Endothelial cell of umbilical vein (primary cell): ENCODE measurements at regions not wholly inside any gene's neighbourhood (a gene's known extent, or its start where the extent isn't known, plus 50 kb on each side); places are given as distances from the start of the nearest gene placed in this dataset.

ENCODE experiments used
- BruUV-seq: library from RNA; stranded (reverse); fragments of 400-500 nt; replicated peaks from 2 replicates; lab custom pipeline; 2021; lab: Mats Ljungman, UMichigan
- CTCF ChIA-PET: fragments of 300-600, 350-600 bp; sonication (Branson Sonifier 250); formaldehyde crosslinking; loops from one replicate; lab custom pipeline; 2021; ENCODE audit warnings: antibody characterized with exemption, inconsistent platforms; lab: Charles Lee
- POLR2A ChIA-PET: fragments of 300-600, 350-600 bp; sonication (Branson Sonifier 250); formaldehyde crosslinking; loops from one replicate; lab custom pipeline; 2021; ENCODE audit warnings: antibody characterized with exemption, inconsistent platforms; lab: Charles Lee
- DNase-seq: peaks from one replicate; pipeline ENCODE4 v3.0.0-alpha.2; 2011; ENCODE audit warnings: low read depth, low spot score
- FAIRE-seq: peaks from 2 replicates; lab custom pipeline; 2011; peaks lifted over from hg19 to GRCh38; lab: Jason Lieb, UNC
- H2AFZ ChIP-seq: 2 replicates; pipeline ENCODE4 v1.6.0; 2012; ENCODE audit warnings: low read depth, low read length, control low read depth, inconsistent platforms
- H3K27ac ChIP-seq: 2 replicates; pipeline ENCODE4 v1.5.1; 2011; ENCODE audit warnings: low read depth, mild to moderate bottlenecking, control low read depth, low read length, moderate library complexity; ENCODE audit not compliant: insufficient read depth
- H3K27me3 ChIP-seq, 2 experiments: 2 replicates each; pipeline versions ENCODE4 v1.6.0 to v1.6.1; 2011; ENCODE audit warnings: low read length in 2 of 2, mixed read lengths in 1 of 2; ENCODE audit not compliant: control insufficient read depth in 2 of 2, insufficient read depth in 2 of 2
- H3K36me3 ChIP-seq, 2 experiments: 2 replicates in 1 of 2; 3 replicates in 1 of 2; pipeline ENCODE4 v1.5.1; 2011; ENCODE audit warnings: low read length in 2 of 2, mild to moderate bottlenecking in 1 of 2, moderate library complexity in 1 of 2; ENCODE audit not compliant: control insufficient read depth in 2 of 2, insufficient read depth in 2 of 2; ENCODE audit errors: extremely low read depth in 1 of 2
- H3K4me1 ChIP-seq: 3 replicates; pipeline ENCODE4 v1.5.1; 2011; ENCODE audit warnings: mild to moderate bottlenecking, low read length; ENCODE audit not compliant: control insufficient read depth, insufficient read depth; ENCODE audit errors: extremely low read depth
- H3K4me2 ChIP-seq: 2 replicates; pipeline ENCODE4 v1.6.1; 2011; ENCODE audit warnings: low read length, control low read depth, mixed read lengths; ENCODE audit not compliant: insufficient read depth
- H3K4me3 ChIP-seq, 3 experiments: fragments of 200-600 bp in 1 of 3; sonication (generic), shearing (Covaris generic) in 1 of 3; replicated peaks in 1 of 3; 2 replicates each; pipeline ENCODE4 v1.5.1; 2011 to 2016; ENCODE audit warnings: control low read depth in 3 of 3, low read length in 3 of 3, mild to moderate bottlenecking in 2 of 3, inconsistent platforms in 1 of 3, low read depth in 1 of 3, moderate library complexity in 1 of 3; ENCODE audit not compliant: insufficient read depth in 1 of 3
- H3K79me2 ChIP-seq: 2 replicates; pipeline ENCODE4 v1.6.0; 2012; ENCODE audit warnings: low read length, inconsistent platforms; ENCODE audit not compliant: control insufficient read depth, insufficient read depth
- H3K9ac ChIP-seq: replicated peaks from 2 replicates; pipeline ENCODE3; 2011; ENCODE audit warnings: low read length, control low read depth; ENCODE audit not compliant: insufficient read depth; ENCODE audit errors: extremely low read depth
- H3K9me1 ChIP-seq: replicated peaks from 3 replicates; pipeline ENCODE4 v1.6.0; 2011; ENCODE audit warnings: mild to moderate bottlenecking, low read length; ENCODE audit not compliant: control insufficient read depth, insufficient read depth; ENCODE audit errors: extremely low read depth
- H3K9me3 ChIP-seq: replicated peaks from 2 replicates; pipeline ENCODE4 v1.5.1; 2012; ENCODE audit warnings: low read length, inconsistent platforms; ENCODE audit not compliant: control insufficient read depth, insufficient read depth
- H4K20me1 ChIP-seq: replicated peaks from 2 replicates; pipeline ENCODE3; 2011; ENCODE audit warnings: mild to moderate bottlenecking, low read length; ENCODE audit not compliant: control insufficient read depth, insufficient read depth; ENCODE audit errors: extremely low read depth
- EZH2 ChIP-seq: IDR thresholded peaks from 2 replicates; pipeline ENCODE4 v1.6.1; 2012; ENCODE audit warnings: borderline replicate concordance, low read depth, mild to moderate bottlenecking, moderate library complexity, low read length, inconsistent platforms; ENCODE audit not compliant: severe bottlenecking
- FOS ChIP-seq: IDR thresholded peaks from 2 replicates; pipeline ENCODE4 v1.6.1; 2011; ENCODE audit warnings: mild to moderate bottlenecking, low read length, moderate library complexity, borderline replicate concordance; ENCODE audit not compliant: insufficient read depth
- GATA2 ChIP-seq: IDR thresholded peaks from 2 replicates; pipeline ENCODE4 v1.7.0; 2011; ENCODE audit warnings: low read depth, mild to moderate bottlenecking, moderate library complexity, mixed read lengths, low read length; ENCODE audit not compliant: insufficient read length, insufficient read depth
- JUN ChIP-seq: IDR thresholded peaks from 2 replicates; pipeline ENCODE4 v1.6.1; 2011; ENCODE audit warnings: borderline replicate concordance, low read depth; ENCODE audit not compliant: insufficient read length, insufficient read depth
- MYC ChIP-seq: IDR thresholded peaks from one replicate; pipeline ENCODE4 v1.6.1; 2011; ENCODE audit warnings: mild to moderate bottlenecking, low read depth, low read length
- POLR2A ChIP-seq: IDR thresholded peaks from 2 replicates; pipeline ENCODE4 v1.6.1; 2012; ENCODE audit warnings: low read depth, mild to moderate bottlenecking, control low read depth, low read length
- POLR2AphosphoS5 ChIP-seq: IDR thresholded peaks from 2 replicates; pipeline ENCODE4 v1.6.1; 2012; ENCODE audit warnings: low read depth, mild to moderate bottlenecking, control low read depth, low read length, moderate library complexity; ENCODE audit not compliant: insufficient read depth
- dilution Hi-C: fragments of 300-500 bp; cut with MboI; formaldehyde crosslinking; loops from one replicate; pipeline ENCODE4 v1.15.0; 2019; ENCODE audit warnings: low sequenced_read_pairs; ENCODE audit not compliant: extremely low pct_ligation_motif_present
- intact Hi-C: fragments of 100-400 bp; cut with micrococcal nuclease; formaldehyde crosslinking; loops from one replicate; pipeline ENCODE4 v1.10.0; 2022
- TF ChIP-seq, protein P1 (sequence below): IDR thresholded peaks from 2 replicates; pipeline ENCODE4 v1.6.1; 2011; ENCODE audit not compliant: insufficient read depth, insufficient read length
- TF ChIP-seq, protein P2 (sequence below), 2 donors: IDR thresholded peaks; 1 replicate in 1 of 2; 2 replicates in 1 of 2; pipeline ENCODE4 v1.5.1; 2011; ENCODE audit warnings: low read length in 2 of 2, mild to moderate bottlenecking in 2 of 2, moderate library complexity in 2 of 2, control low read depth in 1 of 2, inconsistent platforms in 1 of 2, low read depth in 1 of 2; ENCODE audit not compliant: insufficient read depth in 1 of 2; ENCODE audit errors: extremely low read depth in 1 of 2

DNA sequence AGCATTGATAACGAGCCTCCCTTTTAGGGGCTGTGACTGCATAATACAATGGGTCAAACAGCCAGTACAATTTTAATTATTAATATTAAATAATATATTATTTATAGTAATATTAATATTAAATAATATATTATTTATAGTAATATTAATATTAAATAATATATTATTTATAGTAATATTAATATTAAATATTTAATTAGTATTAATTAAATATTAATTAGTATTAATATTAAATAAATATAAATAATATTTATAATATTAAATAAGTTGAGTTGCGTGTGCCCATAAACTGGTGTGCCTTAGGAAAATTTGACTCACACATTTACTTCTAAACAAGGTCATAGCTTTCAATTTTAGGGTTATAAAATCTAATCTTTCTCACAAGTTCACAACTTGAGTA is 509.3 kb upstream of the RGS18 start:
- no peak for DNase-seq
- dilution Hi-C loops (no loop called here), intact Hi-C loops (no loop called here)
- TF ChIP-seq POLR2A (no peak), GATA2 (no peak), EZH2 (no peak), MYC (no peak), POLR2AphosphoS5 (no peak), JUN (no peak), FOS (no peak)
- TF ChIP-seq, protein P1, sequence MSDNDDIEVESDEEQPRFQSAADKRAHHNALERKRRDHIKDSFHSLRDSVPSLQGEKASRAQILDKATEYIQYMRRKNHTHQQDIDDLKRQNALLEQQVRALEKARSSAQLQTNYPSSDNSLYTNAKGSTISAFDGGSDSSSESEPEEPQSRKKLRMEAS = no peak
- TF ChIP-seq, protein P2, sequence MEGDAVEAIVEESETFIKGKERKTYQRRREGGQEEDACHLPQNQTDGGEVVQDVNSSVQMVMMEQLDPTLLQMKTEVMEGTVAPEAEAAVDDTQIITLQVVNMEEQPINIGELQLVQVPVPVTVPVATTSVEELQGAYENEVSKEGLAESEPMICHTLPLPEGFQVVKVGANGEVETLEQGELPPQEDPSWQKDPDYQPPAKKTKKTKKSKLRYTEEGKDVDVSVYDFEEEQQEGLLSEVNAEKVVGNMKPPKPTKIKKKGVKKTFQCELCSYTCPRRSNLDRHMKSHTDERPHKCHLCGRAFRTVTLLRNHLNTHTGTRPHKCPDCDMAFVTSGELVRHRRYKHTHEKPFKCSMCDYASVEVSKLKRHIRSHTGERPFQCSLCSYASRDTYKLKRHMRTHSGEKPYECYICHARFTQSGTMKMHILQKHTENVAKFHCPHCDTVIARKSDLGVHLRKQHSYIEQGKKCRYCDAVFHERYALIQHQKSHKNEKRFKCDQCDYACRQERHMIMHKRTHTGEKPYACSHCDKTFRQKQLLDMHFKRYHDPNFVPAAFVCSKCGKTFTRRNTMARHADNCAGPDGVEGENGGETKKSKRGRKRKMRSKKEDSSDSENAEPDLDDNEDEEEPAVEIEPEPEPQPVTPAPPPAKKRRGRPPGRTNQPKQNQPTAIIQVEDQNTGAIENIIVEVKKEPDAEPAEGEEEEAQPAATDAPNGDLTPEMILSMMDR (IDR thresholded peaks at IDR 0.05; ENCODE audit: extremely low read depth in 1 of 2, insufficient read depth in 1 of 2, low read depth in 1 of 2, low read length in 2 of 2) = no peak
- Histone ChIP-seq H4K20me1 (no peaks in the 10 kb centered on the region), H3K36me3 (no peaks in the 10 kb centered on the region), H3K4me3 (no peak overlapping the region), H3K9me1 (no peaks in the 10 kb centered on the region), H3K79me2 (no peaks in the 10 kb centered on the region), H2AFZ (no peak overlapping the region), H3K4me1 (no peaks in the 10 kb centered on the region), H3K9me3 (no peaks in the 10 kb centered on the region), H3K27ac (no peak overlapping the region), H3K4me2 (no peak overlapping the region), H3K27me3 (no peaks in the 10 kb centered on the region), H3K9ac (no peak overlapping the region)
- FAIRE-seq = no peak
- POLR2A ChIA-PET = no interaction called here
- CTCF ChIA-PET = interaction anchor here (1.2 kb wide), 1 partner anchor 9 kb away, joined by 3 read pairs; no protein-coding TSS in a partner anchor
- no TSS peak for BruUV-seq
